GM21515 (cell line): ENCODE measurements at regions not wholly inside any gene's neighbourhood (a gene's known extent, or its start where the extent isn't known, plus 50 kb on each side); places are given as distances from the start of the nearest gene placed in this dataset.
"Not testable (repeated sequence)": the region's sequence is repeated elsewhere in the genome, so short reads cannot be mapped to it uniquely, and the experiment has no call there.

Source experiments
- ATAC-seq: cut with Tn5 transposase; IDR thresholded peaks from one replicate; pipeline ENCODE4 v1.9.1; 2021; ENCODE audit not compliant: unreplicated experiment

DNA sequence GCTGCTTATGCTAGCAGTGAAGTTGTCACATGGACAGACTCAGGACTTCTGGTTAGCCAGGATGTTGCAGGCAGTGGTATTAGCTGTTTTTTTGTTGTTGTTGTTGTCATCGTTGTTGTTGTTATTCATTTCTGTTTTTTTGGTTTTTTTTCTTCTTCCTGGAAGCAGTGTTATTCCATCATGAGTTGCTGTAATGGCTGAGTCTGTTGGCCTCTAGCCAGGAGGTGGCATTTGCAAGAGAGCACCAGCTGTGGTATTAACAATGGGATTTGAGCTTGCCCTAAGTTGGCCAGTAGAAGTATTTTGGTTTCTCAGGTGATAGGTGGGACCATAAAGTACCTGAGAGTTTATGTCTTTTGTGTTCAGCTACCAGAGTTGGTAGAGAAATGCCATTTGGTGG, 561.1 kb downstream of the KCTD16 start:
- no peak for ATAC-seq

DNA sequence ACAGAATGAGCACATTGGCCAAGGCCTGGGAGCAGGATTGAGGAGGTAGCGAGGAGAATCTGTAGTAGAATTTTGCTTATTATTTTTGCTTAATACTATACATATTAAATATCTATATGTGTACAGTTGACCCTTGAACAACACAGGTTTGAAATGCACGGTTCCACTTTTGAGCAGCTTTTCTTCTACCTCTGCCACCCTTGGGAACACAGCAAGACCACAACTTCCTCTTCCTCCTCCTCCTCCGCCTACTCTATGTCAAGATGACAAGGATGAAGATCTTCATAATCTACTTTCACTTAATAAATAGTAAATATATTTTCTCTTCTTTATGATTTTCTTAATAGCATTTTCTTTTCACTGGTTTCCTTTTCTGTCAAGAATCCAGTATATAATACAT, 541.4 kb downstream of the KCTD16 start:
- ATAC-seq: peak; percentile 79

- ATAC-seq: no peak
Observed at GRCh38 chr5:144711172-144711571, 540.5 kb downstream of the KCTD16 start.

GRCh38 chr5:144710637-144711036, 540.0 kb downstream of the KCTD16 start:
- no peak for ATAC-seq

DNA sequence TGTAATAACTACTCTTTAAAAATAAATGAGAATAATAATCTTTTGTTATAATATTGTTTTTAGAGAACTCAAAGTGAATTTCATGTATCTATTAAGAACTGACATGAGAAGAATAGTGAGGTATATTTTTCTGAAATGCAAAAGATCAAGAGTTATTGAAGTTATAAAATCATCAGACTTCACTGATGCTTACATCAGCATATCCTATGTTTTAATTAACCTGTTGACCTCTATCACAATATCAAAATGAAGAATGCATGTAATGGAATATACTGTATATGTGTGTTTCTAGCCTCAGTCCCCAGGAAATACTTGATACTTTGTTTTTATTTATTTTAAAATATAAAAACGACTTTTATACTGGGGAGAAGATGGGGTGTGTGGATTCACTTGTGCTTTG, 533.1 kb downstream of the KCTD16 start:
- no peak for ATAC-seq

GRCh38 chr5:144698484-144698883, 527.8 kb downstream of the KCTD16 start:
- no peak for ATAC-seq

DNA sequence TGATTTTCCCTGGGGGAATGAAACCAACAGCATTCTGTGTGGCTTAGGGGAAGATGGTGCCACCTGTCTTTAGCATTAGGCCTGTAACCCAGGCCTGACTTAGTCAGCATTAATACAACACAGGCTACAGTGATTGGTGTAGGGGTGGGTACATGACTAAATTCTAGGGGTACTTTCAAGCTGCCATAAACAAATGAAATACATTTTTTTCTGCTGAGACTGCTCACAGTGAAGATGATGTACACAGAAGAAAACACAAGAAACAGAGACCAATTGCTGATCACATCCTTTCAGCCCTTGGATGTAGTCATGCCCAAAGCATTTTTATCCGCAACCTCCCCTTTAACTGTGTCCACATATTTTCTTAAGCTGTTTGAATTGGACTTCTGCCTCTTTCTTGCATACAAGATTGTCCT, 527.2 kb downstream of the KCTD16 start:
- no peak for ATAC-seq

GRCh38 chr5:144691936-144692335, 521.3 kb downstream of the KCTD16 start:
- ATAC-seq: no peak

- ATAC-seq: no peak
Observed at GRCh38 chr5:144684899-144685298, 514.2 kb downstream of the KCTD16 start.

- no peak for ATAC-seq
Observed at GRCh38 chr5:144680711-144681110, 510.0 kb downstream of the KCTD16 start.

GRCh38 chr5:144671066-144671465, 500.4 kb downstream of the KCTD16 start:
- no peak for ATAC-seq

DNA sequence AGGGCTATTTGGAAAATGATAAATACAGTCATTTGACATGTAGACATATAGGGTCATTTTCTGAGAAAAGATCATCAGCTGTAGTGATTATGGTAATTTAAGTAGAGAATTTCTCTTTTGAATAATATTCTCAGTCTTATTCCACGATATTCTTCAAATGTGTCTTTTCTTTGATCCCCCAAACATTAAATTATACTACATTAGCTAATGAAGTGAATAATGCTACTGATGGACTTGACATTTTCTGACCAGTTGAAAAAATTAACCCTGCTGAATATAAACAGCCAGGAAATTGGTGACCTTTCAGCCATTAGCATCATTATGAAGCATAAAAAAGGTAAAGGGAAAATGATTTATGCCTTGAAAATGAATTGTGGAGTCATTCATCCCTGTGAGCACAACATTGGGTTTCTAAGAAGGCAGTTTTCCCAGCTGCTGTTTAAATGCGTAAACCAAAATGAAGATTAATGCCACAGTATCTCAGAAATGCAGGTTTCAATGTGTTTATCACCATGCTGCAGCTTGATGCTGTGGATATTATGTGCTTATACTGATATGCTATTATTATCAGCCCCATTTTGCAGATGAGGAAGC, 489.1 kb downstream of the KCTD16 start:
- ATAC-seq: no peak

GRCh38 chr5:144644317-144644716, 473.6 kb downstream of the KCTD16 start:
- no peak for ATAC-seq

DNA sequence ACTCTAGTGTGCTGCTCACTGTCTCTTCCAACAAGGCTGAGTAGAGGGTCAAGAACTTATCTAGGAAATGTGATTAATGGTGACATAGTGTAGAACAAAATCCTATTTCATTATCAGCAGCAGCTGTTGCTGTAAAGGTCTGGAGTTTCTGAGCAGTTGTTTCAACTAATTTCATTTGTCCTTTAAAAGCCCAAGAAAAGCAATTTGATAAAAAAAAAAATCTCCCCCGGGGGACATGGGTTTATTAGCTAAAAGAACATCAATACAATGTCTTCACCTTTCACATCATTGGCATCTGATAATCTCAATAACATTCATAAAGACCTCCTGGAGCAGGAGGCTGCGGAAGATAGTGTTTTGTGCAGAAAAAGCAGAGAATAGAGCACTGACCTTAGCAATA, 468.1 kb downstream of the KCTD16 start:
- no peak for ATAC-seq

DNA sequence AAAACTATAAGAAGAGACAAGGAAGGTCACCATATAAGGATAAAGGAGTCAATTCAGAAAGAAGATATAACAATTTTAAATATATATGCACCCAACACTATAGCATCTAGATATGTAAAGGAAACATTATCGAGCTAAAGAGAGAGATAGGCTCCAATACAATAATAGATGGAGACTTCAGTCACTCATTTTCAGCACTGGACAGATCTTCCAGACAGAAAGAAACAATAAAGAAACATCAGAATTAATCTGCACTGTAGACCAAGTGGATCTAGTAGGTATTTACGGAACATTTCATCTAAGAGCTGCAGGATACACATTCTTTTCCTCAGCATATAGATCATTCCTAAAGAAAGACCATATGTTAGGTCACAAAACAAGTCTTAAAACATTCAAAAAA, 463.5 kb downstream of the KCTD16 start:
- no peak for ATAC-seq

GRCh38 chr5:144598451-144599068, 427.9 kb downstream of the KCTD16 start:
- ATAC-seq: no peak

DNA sequence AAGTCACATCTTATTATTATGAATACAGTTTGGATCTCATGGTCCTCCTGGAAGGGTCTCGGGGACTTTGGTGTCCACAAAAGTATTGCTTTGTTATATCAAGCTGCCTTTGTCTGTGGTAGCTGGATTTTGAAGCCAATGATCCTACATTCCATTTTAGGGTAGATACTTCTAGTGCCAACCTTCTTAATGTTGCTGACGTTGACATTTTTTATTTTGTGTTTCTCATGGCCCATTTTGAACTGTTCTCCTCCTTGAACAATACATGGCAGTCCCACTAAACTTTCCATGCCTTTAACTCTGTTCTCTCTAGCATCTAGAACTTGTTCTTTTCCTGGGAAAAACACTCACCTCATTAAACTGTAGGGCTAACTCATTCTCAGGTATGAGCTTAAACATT, 425.8 kb downstream of the KCTD16 start:
- ATAC-seq: no peak

- ATAC-seq: no peak
Observed at GRCh38 chr5:144594919-144595318, 424.2 kb downstream of the KCTD16 start.

DNA sequence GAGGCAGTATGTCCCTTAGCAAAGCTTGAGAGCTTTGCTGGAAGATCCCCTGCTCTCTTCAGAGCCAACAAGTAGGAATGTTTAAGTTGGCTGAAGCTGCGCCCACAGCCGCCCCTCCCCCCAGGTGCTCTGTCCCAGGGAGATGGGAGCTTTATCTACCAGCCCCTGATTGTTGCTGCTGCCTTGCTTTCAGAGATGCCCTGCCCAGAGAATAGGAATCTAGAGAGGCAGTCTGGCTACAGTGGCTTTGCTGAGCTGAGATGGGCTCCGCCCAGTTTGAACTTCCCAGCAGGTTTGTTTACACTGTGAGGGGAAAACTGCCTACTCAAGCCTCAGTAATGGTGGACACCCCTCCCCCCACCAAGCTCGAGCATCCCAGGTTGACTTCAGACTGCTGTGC, 423.6 kb downstream of the KCTD16 start:
- not testable (repeated sequence) for ATAC-seq

DNA sequence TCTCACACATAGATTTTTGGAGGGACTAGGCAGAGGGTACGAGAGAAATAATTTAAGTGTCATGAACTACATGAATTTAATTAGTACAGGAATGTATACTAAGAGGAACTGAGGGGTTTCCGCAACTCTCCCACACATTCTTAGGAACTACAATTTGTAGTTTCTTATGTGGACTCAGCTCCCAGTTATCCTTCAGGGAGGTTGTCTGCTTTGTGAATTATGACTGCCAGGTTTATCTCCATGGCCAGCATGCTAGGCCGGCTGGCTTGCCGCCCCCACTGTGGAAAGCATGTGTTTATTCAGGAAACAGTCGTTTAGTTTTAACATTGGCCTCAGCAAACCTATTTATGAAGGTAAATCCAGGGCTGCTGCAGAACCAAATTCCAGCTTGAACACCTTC, 415.0 kb downstream of the KCTD16 start:
- no peak for ATAC-seq

DNA sequence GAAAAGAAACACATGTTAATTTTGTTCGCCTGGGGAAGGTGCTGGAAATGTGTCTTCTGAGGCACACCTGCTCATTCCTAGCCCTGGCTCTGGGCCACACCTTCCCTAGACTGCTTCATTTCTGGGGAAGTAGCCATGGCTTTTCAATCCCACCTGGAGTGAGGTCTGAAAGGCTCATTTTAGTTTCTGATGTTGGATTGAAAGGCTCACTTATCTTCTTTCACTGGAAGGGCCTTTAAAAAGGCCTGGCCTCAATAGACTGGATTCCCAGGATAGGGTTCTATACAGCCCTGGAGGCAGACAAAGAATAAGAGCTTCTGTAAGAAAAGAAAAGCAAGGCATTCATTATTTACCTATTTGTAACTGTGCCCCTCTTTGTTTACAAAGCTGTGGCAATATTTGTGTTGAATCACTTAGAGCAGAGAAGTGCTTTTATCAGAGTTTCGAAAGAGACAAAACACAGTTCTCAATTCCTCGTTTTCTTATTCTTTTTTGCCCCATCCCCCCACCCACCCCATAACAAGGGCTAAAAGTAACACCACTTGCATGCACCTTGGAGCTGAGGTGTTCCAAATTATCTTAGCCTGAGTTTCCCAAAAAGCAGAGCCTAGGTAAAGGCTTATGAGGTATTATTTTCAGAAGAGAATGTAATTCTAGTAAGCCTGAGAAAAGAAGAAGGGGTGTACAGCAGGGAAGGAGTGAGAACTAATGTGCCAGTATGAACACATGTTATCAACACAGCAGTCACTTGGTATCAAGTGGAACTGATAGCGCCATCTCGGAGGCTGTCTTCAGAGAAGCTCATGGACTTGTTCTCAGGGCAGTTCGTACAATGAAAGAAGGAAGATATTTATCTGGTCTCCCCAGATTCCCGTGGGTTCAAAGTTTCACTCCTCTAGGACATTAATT, 413.1 kb downstream of the KCTD16 start:
- ATAC-seq: no peak

GRCh38 chr5:144582066-144582465, 411.4 kb downstream of the KCTD16 start:
- no peak for ATAC-seq
